H1 (cell line): ENCODE measurements at regions not wholly inside any gene's neighbourhood (a gene's known extent, or its start where the extent isn't known, plus 50 kb on each side); places are given as distances from the start of the nearest gene placed in this dataset.
"Not testable (repeated sequence)": the region's sequence is repeated elsewhere in the genome, so short reads cannot be mapped to it uniquely, and the experiment has no call there.

Experiments
- CTCF ChIA-PET: fragments of 300-600 bp; sonication (Branson Sonifier 250); formaldehyde crosslinking; loops from one replicate; lab custom pipeline; 2021; ENCODE audit not compliant: partially characterized antibody; lab: Charles Lee
- POLR2A ChIA-PET: fragments of 300-600 bp; sonication (Branson Sonifier 250); formaldehyde crosslinking; loops from one replicate; lab custom pipeline; 2021; ENCODE audit warnings: inconsistent platforms; ENCODE audit not compliant: partially characterized antibody; lab: Charles Lee
- DNase-seq, 2 experiments: peaks; one replicate each; pipeline versions ENCODE4 v3.0.0 to v3.0.0-alpha.2; 2010 to 2022; ENCODE audit warnings: low spot score in 2 of 2, low read depth in 1 of 2, mixed read lengths in 1 of 2
- FAIRE-seq: peaks from 2 replicates; lab custom pipeline; 2011; peaks lifted over from hg19 to GRCh38; lab: Jason Lieb, UNC
- H2AFZ ChIP-seq: 2 replicates; pipeline ENCODE4 v1.8.1; 2012; ENCODE audit warnings: low read length, inconsistent platforms
- H2AK5ac ChIP-seq: 2 replicates; pipeline ENCODE4 v1.6.1; 2013; ENCODE audit warnings: low read depth, low read length
- H2BK120ac ChIP-seq: replicated peaks from 2 replicates; pipeline ENCODE3; 2013; ENCODE audit warnings: low read depth, low read length, inconsistent platforms
- H2BK12ac ChIP-seq: 2 replicates; pipeline ENCODE4 v1.6.1; 2013; ENCODE audit warnings: low read depth, low read length
- H2BK15ac ChIP-seq: 2 replicates; pipeline ENCODE4 v1.6.1; 2013; ENCODE audit warnings: low read length
- H2BK20ac ChIP-seq: 2 replicates; pipeline ENCODE4 v1.6.1; 2013; ENCODE audit warnings: low read length
- H2BK5ac ChIP-seq: 2 replicates; pipeline ENCODE4 v1.6.1; 2013; ENCODE audit warnings: low read depth, low read length
- H3K14ac ChIP-seq: 2 replicates; pipeline ENCODE4 v1.6.1; 2013; ENCODE audit warnings: inconsistent platforms; ENCODE audit not compliant: insufficient read length
- H3K18ac ChIP-seq: 2 replicates; pipeline ENCODE4 v1.6.1; 2013; ENCODE audit warnings: low read length; ENCODE audit errors: extremely low read depth
- H3K23ac ChIP-seq: 2 replicates; pipeline ENCODE4 v1.6.1; 2013; ENCODE audit warnings: inconsistent platforms; ENCODE audit not compliant: insufficient read length
- H3K23me2 ChIP-seq: 2 replicates; pipeline ENCODE4 v1.6.1; 2013; ENCODE audit warnings: low read depth, low read length
- H3K27ac ChIP-seq: 2 replicates; pipeline ENCODE4 v1.6.1; 2011; ENCODE audit warnings: low read depth, low read length, inconsistent platforms
- H3K27me3 ChIP-seq, 4 experiments: replicated peaks in 1 of 4; 1 replicate in 1 of 4; 2 replicates in 3 of 4; pipeline versions ENCODE4 v1.6.1 to v1.8.1; 2011 to 2013; ENCODE audit warnings: low read length in 3 of 4, mild to moderate bottlenecking in 3 of 4, inconsistent platforms in 2 of 4, mixed read lengths in 2 of 4, moderate library complexity in 1 of 4; ENCODE audit not compliant: control insufficient read depth in 3 of 4, insufficient read depth in 3 of 4; ENCODE audit errors: extremely low read depth in 1 of 4
- H3K36me3 ChIP-seq, 4 experiments: 2 replicates each; pipeline versions ENCODE4 v1.6.1 to v1.8.1; 2011 to 2013; ENCODE audit warnings: mild to moderate bottlenecking in 4 of 4, low read length in 3 of 4, moderate library complexity in 2 of 4, control low read depth in 1 of 4, inconsistent platforms in 1 of 4; ENCODE audit not compliant: insufficient read depth in 4 of 4, control insufficient read depth in 2 of 4
- H3K4ac ChIP-seq: replicated peaks from 2 replicates; pipeline ENCODE3; 2013; ENCODE audit warnings: low read length, low read depth, mixed read lengths, inconsistent platforms; ENCODE audit not compliant: insufficient read length
- H3K4me1 ChIP-seq, 4 experiments: replicated peaks in 1 of 4; 1 replicate in 1 of 4; 2 replicates in 3 of 4; pipeline versions ENCODE4 v1.6.1 to v1.8.1; 2011 to 2013; ENCODE audit warnings: low read length in 3 of 4, inconsistent platforms in 2 of 4, mixed read lengths in 1 of 4; ENCODE audit not compliant: insufficient read depth in 4 of 4, control insufficient read depth in 3 of 4
- H3K4me2 ChIP-seq, 2 experiments: 2 replicates each; pipeline versions ENCODE4 v1.6.1 to v1.8.1; 2011 to 2013; ENCODE audit warnings: low read depth in 2 of 2, low read length in 2 of 2, control low read depth in 1 of 2, inconsistent platforms in 1 of 2, mild to moderate bottlenecking in 1 of 2; ENCODE audit not compliant: insufficient read depth in 1 of 2
- H3K4me3 ChIP-seq, 4 experiments: fragments of 200-600, 300-600 bp in 1 of 4; sonication (generic), shearing (Covaris generic), sonication (Bioruptor Twin) in 1 of 4; 2 replicates each; pipeline versions ENCODE4 v1.5.1 to v1.8.1; 2011 to 2016; ENCODE audit warnings: low read length in 4 of 4, low read depth in 3 of 4, control low read depth in 2 of 4, inconsistent platforms in 2 of 4, mild to moderate bottlenecking in 2 of 4, mixed read lengths in 1 of 4, moderate library complexity in 1 of 4; ENCODE audit not compliant: insufficient read depth in 2 of 4; ENCODE audit errors: extremely low read depth in 1 of 4
- H3K56ac ChIP-seq: replicated peaks from 2 replicates; pipeline ENCODE3; 2013; ENCODE audit warnings: low read depth, mild to moderate bottlenecking, mixed read lengths, low read length, inconsistent platforms; ENCODE audit not compliant: insufficient read length
- H3K79me1 ChIP-seq: 2 replicates; pipeline ENCODE4 v1.6.1; 2013; ENCODE audit warnings: low read depth, low read length, control low read depth
- H3K79me2 ChIP-seq, 2 experiments: 2 replicates each; pipeline versions ENCODE4 v1.6.1 to v1.8.1; 2012 to 2013; ENCODE audit warnings: low read length in 2 of 2, mild to moderate bottlenecking in 2 of 2, inconsistent platforms in 1 of 2; ENCODE audit not compliant: insufficient read depth in 2 of 2, control insufficient read depth in 1 of 2
- H3K9ac ChIP-seq, 4 experiments: replicated peaks in 1 of 4; 1 replicate in 1 of 4; 2 replicates in 3 of 4; pipeline versions ENCODE4 v1.6.1 to v1.8.1; 2011 to 2013; ENCODE audit warnings: low read depth in 3 of 4, low read length in 3 of 4, control low read depth in 2 of 4, mild to moderate bottlenecking in 2 of 4, moderate library complexity in 2 of 4, inconsistent platforms in 1 of 4; ENCODE audit errors: extremely low read depth in 1 of 4
- H3K9me3 ChIP-seq, 2 experiments: 2 replicates each; pipeline versions ENCODE4 v1.6.1 to v1.8.1; 2012 to 2013; ENCODE audit warnings: mild to moderate bottlenecking in 2 of 2, moderate library complexity in 2 of 2, control low read depth in 1 of 2, inconsistent platforms in 1 of 2, low read depth in 1 of 2, low read length in 1 of 2, mixed read lengths in 1 of 2; ENCODE audit not compliant: insufficient read depth in 2 of 2
- H4K20me1 ChIP-seq, 2 experiments: replicated peaks in 1 of 2; 2 replicates each; pipeline versions ENCODE3 to v1.8.1; 2011 to 2013; ENCODE audit warnings: inconsistent platforms in 2 of 2, low read length in 2 of 2, mild to moderate bottlenecking in 1 of 2; ENCODE audit not compliant: insufficient read depth in 2 of 2, control insufficient read depth in 1 of 2
- H4K5ac ChIP-seq: 2 replicates; pipeline ENCODE4 v1.6.1; 2013; ENCODE audit warnings: low read length, low read depth, mixed read lengths, inconsistent platforms; ENCODE audit not compliant: insufficient read length
- H4K8ac ChIP-seq: 2 replicates; pipeline ENCODE4 v1.8.0; 2013; ENCODE audit warnings: mild to moderate bottlenecking, moderate library complexity, low read length, inconsistent platforms; ENCODE audit not compliant: insufficient read depth; ENCODE audit errors: extremely low read depth
- H4K91ac ChIP-seq: replicated peaks from 2 replicates; pipeline ENCODE3; 2013; ENCODE audit warnings: low read length, mixed read lengths, inconsistent platforms; ENCODE audit not compliant: insufficient read length
- BCL11A ChIP-seq, 2 experiments: IDR thresholded peaks; one replicate each; pipeline ENCODE4 v1.6.1; 2011; ENCODE audit warnings: low read depth in 2 of 2, low read length in 2 of 2, mild to moderate bottlenecking in 2 of 2
- HDAC2 ChIP-seq, 2 experiments: fragments of 300-600 bp in 1 of 2; sonication (generic) in 1 of 2; IDR thresholded peaks; 2 replicates each; pipeline ENCODE4 v1.6.1; 2011 to 2012; ENCODE audit warnings: low read depth in 2 of 2, low read length in 2 of 2, mild to moderate bottlenecking in 2 of 2, moderate library complexity in 2 of 2, borderline replicate concordance in 1 of 2, inconsistent platforms in 1 of 2
- JUND ChIP-seq: IDR thresholded peaks from 2 replicates; pipeline ENCODE4 v1.6.1; 2011; ENCODE audit warnings: mild to moderate bottlenecking, improper control_type of control experiment, low read length
- NRF1 ChIP-seq: IDR thresholded peaks from 2 replicates; pipeline ENCODE4 v1.6.1; 2011; ENCODE audit warnings: mild to moderate bottlenecking, low read depth, low read length, improper control_type of control experiment
- TAF1 ChIP-seq: IDR thresholded peaks from 2 replicates; pipeline ENCODE4 v1.6.1; 2011; ENCODE audit warnings: mild to moderate bottlenecking, low read depth, low read length

DNA sequence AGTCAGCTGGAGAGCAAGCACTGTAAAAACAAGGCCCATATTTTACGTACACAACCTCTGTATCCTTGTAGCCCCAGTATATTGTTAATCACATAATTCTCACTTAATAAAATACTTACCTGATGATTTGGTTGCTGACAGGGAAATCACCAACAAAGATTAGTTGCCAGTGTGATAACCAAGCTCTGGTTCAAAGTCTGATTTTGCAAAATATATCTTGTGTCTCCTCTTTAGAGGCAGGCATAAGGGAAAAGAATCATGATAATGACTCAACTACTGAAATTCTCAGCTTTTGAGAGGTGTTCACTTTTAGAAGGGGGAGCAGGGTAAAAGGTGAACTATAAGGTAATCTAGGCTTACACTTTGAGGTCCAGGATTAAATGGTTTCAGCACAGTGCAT, 351.1 kb upstream of the CD180 start (continued):
- TF ChIP-seq TAF1 (no peak), BCL11A (IDR thresholded peaks at IDR 0.05; ENCODE audit: low read depth in 2 of 2, low read length in 2 of 2) (no peak), HDAC2 (IDR thresholded peaks at IDR 0.05; ENCODE audit: borderline replicate concordance in 1 of 2, low read depth in 2 of 2, low read length in 2 of 2) (no peak), JUND (no peak), NRF1 (no peak)

DNA sequence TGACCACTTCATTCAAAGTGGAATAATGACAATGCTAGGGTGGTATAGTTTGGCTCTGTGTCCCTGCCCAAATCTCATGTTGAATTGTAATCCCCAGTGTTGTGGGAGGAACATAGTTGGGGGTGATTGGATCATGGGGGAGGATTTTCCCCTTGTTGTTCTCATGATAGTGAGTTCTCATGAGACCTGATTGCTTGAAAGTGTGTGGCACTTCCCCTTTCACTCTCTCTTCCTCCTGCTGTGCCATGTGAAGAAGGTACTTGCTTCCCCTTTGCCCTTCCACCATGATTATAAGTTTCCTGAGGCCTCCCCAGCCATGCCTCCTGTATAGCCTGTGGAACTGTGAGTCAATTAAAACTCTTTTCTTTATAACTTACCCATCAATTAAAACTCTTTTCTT, 348.3 kb upstream of the CD180 start:
- POLR2A ChIA-PET, H2BK120ac ChIP-seq: not testable (repeated sequence)

More for the DNA sequence above, 348.3 kb upstream of the CD180 start:
- H4K8ac ChIP-seq, H2AFZ ChIP-seq, H2BK20ac ChIP-seq, H3K79me1 ChIP-seq, H3K36me3 ChIP-seq, H3K79me2 ChIP-seq, H3K23ac ChIP-seq, CTCF ChIA-PET, H3K23me2 ChIP-seq, H3K27me3 ChIP-seq, H3K4me1 ChIP-seq, H3K18ac ChIP-seq, H4K5ac ChIP-seq, H3K4ac ChIP-seq, FAIRE-seq, H4K20me1 ChIP-seq, H3K9me3 ChIP-seq, H2BK12ac ChIP-seq, H3K9ac ChIP-seq, H2BK15ac ChIP-seq, H3K4me3 ChIP-seq, H4K91ac ChIP-seq, H2BK5ac ChIP-seq, H3K4me2 ChIP-seq, H3K56ac ChIP-seq, DNase-seq, H3K14ac ChIP-seq, H3K27ac ChIP-seq, H2AK5ac ChIP-seq: not testable (repeated sequence)
